SKM-1 treated with dmso at 0.1 percent for 144 hours (cell line): ENCODE measurements at regions not wholly inside any gene's neighbourhood (a gene's known extent, or its start where the extent isn't known, plus 50 kb on each side); places are given as distances from the start of the nearest gene placed in this dataset.
A peak's percentile ranks its signal among the peaks of the same experiment; 100 is the strongest.
"Not testable (repeated sequence)": the region's sequence is repeated elsewhere in the genome, so short reads cannot be mapped to it uniquely, and the experiment has no call there.

Experiments used
- DNase-seq: peaks from one replicate; lab custom pipeline; 2025; ENCODE audit not compliant: unreplicated experiment; lab: John Stamatoyannopoulos, UW

GRCh38 chr13:81020010-81020409 is 679.1 kb upstream of the SPRY2 start:
- DNase-seq, result no peak

- no peak for DNase-seq
These were observed 678.0 kb upstream of the SPRY2 start for GRCh38 chr13:81018936-81019335.

GRCh38 chr13:81017513-81018152 is 676.7 kb upstream of the SPRY2 start:
- DNase-seq, result peak; percentile 46

- DNase-seq, result no peak
These were observed 671.1 kb upstream of the SPRY2 start for GRCh38 chr13:81012031-81012430.

GRCh38 chr13:81001828-81002385 is 661.0 kb upstream of the SPRY2 start:
- DNase-seq, result no peak

GRCh38 chr13:80998603-80999002 is 657.7 kb upstream of the SPRY2 start:
- DNase-seq, result not testable (repeated sequence)

GRCh38 chr13:80989747-80990146 is 648.8 kb upstream of the SPRY2 start:
- DNase-seq, result no peak

- no peak for DNase-seq
These were observed 648.3 kb upstream of the SPRY2 start for GRCh38 chr13:80989241-80989640.

- no peak for DNase-seq
These were observed 647.6 kb upstream of the SPRY2 start for GRCh38 chr13:80988391-80989151.

GRCh38 chr13:80979035-80979641 is 638.2 kb upstream of the SPRY2 start:
- peak; percentile 59 for DNase-seq

GRCh38 chr13:80977168-80977567 is 636.2 kb upstream of the SPRY2 start:
- no peak for DNase-seq

- DNase-seq, result no peak
These were observed 635.0 kb upstream of the SPRY2 start for GRCh38 chr13:80975903-80976302.

GRCh38 chr13:80973721-80974120 is 632.8 kb upstream of the SPRY2 start:
- no peak for DNase-seq

GRCh38 chr13:80972857-80973478 is 632.0 kb upstream of the SPRY2 start:
- DNase-seq, result no peak

GRCh38 chr13:80965097-80965496 is 624.2 kb upstream of the SPRY2 start:
- no peak for DNase-seq

- no peak for DNase-seq
These were observed 621.9 kb upstream of the SPRY2 start for GRCh38 chr13:80962855-80963254.

- DNase-seq, result no peak
These were observed 621.2 kb upstream of the SPRY2 start for GRCh38 chr13:80962173-80962572.

GRCh38 chr13:80957019-80957655 is 616.2 kb upstream of the SPRY2 start:
- no peak for DNase-seq

- DNase-seq, result no peak
These were observed 614.6 kb upstream of the SPRY2 start for GRCh38 chr13:80955501-80955900.

- DNase-seq, result no peak
These were observed 611.2 kb upstream of the SPRY2 start for GRCh38 chr13:80952158-80952557.
